ENCODE measurements at regions not wholly inside any gene's neighbourhood (a gene's known extent, or its start where the extent isn't known, plus 50 kb on each side); places are given as distances from the start of the nearest gene placed in this dataset.

DNA sequence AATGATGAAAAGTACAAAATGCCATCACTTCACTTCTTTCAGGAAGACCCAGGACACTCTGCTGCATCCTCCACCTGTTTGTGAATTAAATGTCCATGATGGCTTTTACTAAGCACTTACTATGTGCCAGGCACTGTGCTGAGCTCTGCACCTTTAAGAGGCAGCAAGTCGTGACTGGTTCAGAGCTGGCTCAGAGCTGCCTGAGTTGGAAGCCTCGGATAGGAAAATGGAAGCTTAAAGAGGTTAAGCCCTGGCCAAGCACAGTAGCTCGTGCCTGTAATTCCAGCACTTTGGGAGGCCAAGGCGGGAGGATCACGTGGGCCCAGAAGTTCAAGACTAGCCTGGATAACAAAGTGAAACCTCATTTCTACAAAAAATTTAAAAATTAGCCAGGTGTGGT is 95.6 kb downstream of the SNX5 start:
- H3K4me2 ChIP-seq (ENCODE audit: insufficient read depth, low read length, poor library complexity, severe bottlenecking), result no peak overlapping the region
- WGBS, 2 donors (ENCODE audit: extremely low coverage in 2 of 2, insufficient read length in 2 of 2, insufficient replicate concordance in 1 of 2), result no CpG with 5 or more reads among the region's 5 CpGs

DNA sequence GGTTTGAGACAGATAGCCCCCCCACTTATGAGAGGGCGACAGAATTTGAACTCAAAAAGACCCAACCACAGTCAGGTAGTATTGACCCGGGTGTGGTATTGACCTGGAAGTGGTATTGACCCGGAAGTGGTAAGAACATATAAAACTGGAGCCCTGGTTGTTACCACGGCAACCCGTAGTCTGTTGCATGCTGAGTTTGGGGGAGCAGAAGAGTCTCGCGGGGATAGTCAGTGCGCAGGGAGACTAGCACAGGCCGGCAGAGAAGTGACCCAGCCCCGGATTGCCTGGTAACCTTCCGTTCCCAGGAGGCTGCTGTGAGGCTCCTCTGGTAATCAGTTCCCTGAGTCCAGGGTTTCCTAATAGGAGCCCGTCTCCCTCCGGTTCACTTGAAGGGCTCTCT is 96.2 kb downstream of the SNX5 start:
- Histone ChIP-seq H2BK5ac (ENCODE audit: low read length) (no peak overlapping the region), H2AFZ (ENCODE audit: low read length) (no peak overlapping the region), H3K4ac (ENCODE audit: low read length) (no peak overlapping the region), H3K9me3 (replicated peaks in 1 of 2; ENCODE audit: control insufficient read depth in 2 of 2, insufficient read depth in 1 of 2, low read depth in 1 of 2, low read length in 2 of 2) (no peaks in the 10 kb centered on the region), H3K18ac (ENCODE audit: low read length) (no peak overlapping the region), H3K36me3 (replicated peaks in 1 of 2; ENCODE audit: control insufficient read depth in 2 of 2, insufficient read depth in 2 of 2, low read length in 2 of 2) (no peaks in the 10 kb centered on the region), H3K4me1 (ENCODE audit: control insufficient read depth in 2 of 2, insufficient read depth in 1 of 2, low read depth in 1 of 2, low read length in 2 of 2) (peaks cover 2 to 9% of the 10 kb centered on the region in 2 donors), H2BK12ac (ENCODE audit: low read length) (no peak overlapping the region), H3K79me1 (ENCODE audit: low read depth, low read length) (no peaks in the 10 kb centered on the region), H3K27ac (replicated peaks; ENCODE audit: low read length) (no peak overlapping the region), H2BK120ac (ENCODE audit: low read depth, low read length) (no peak overlapping the region), H3K4me2 (ENCODE audit: insufficient read depth, low read length, poor library complexity, severe bottlenecking) (no peak overlapping the region), H2BK15ac (ENCODE audit: low read length) (no peak overlapping the region), H4K91ac (ENCODE audit: low read depth, low read length, poor library complexity) (no peak overlapping the region), H2AK5ac (ENCODE audit: low read depth, low read length) (no peak overlapping the region), H3K9ac (ENCODE audit: low read depth, low read length, poor library complexity) (no peak overlapping the region), H3K27me3 (ENCODE audit: control insufficient read depth in 3 of 3, insufficient read depth in 3 of 3, low read depth in 1 of 3, low read length in 3 of 3) (peaks cover 0 to 27% (median 0%) of the 10 kb centered on the region in 3 experiments), H3K23ac (ENCODE audit: low read depth, low read length, poor library complexity) (no peak overlapping the region), H3K4me3 (ENCODE audit: low read length in 2 of 2) (no peak overlapping the region), H3K14ac (ENCODE audit: low read length) (no peak overlapping the region), H4K8ac (ENCODE audit: low read depth, low read length) (no peak overlapping the region)
- no CpG with 5 or more reads among the region's 13 CpGs for WGBS, 2 donors (ENCODE audit: extremely low coverage in 2 of 2, insufficient read length in 2 of 2, insufficient replicate concordance in 1 of 2)
- no peak for DNase-seq (ENCODE audit: low spot score)

More for the DNA sequence above, 95.6 kb downstream of the SNX5 start:
- H2BK12ac ChIP-seq (ENCODE audit: low read length), result no peak overlapping the region
- no peak overlapping the region for H3K18ac ChIP-seq (ENCODE audit: low read length)
- H3K79me1 ChIP-seq (ENCODE audit: low read depth, low read length), result no peaks in the 10 kb centered on the region
- no peak overlapping the region for H2BK120ac ChIP-seq (ENCODE audit: low read depth, low read length)
- H2AK5ac ChIP-seq (ENCODE audit: low read depth, low read length), result no peak overlapping the region
- H3K9ac ChIP-seq (ENCODE audit: low read depth, low read length, poor library complexity), result no peak overlapping the region
- no peak overlapping the region for H2BK5ac ChIP-seq (ENCODE audit: low read length)
- H3K36me3 ChIP-seq (replicated peaks in 1 of 2; ENCODE audit: control insufficient read depth in 2 of 2, insufficient read depth in 2 of 2, low read length in 2 of 2), result no peaks in the 10 kb centered on the region
- no peak overlapping the region for H4K91ac ChIP-seq (ENCODE audit: low read depth, low read length, poor library complexity)
- H3K4me3 ChIP-seq (ENCODE audit: low read length in 2 of 2), result no peak overlapping the region
- no peak overlapping the region for H3K4ac ChIP-seq (ENCODE audit: low read length)
- H3K27me3 ChIP-seq (ENCODE audit: control insufficient read depth in 3 of 3, insufficient read depth in 3 of 3, low read depth in 1 of 3, low read length in 3 of 3), result peaks cover 0 to 27% (median 0%) of the 10 kb centered on the region in 3 experiments
- no peak overlapping the region for H3K23ac ChIP-seq (ENCODE audit: low read depth, low read length, poor library complexity)
- no peak overlapping the region for H3K14ac ChIP-seq (ENCODE audit: low read length)
- H4K8ac ChIP-seq (ENCODE audit: low read depth, low read length), result no peak overlapping the region
- no peak overlapping the region for H2BK15ac ChIP-seq (ENCODE audit: low read length)
- no peaks in the 10 kb centered on the region for H3K9me3 ChIP-seq (replicated peaks in 1 of 2; ENCODE audit: control insufficient read depth in 2 of 2, insufficient read depth in 1 of 2, low read depth in 1 of 2, low read length in 2 of 2)
- peaks cover 2 to 9% of the 10 kb centered on the region in 2 donors for H3K4me1 ChIP-seq (ENCODE audit: control insufficient read depth in 2 of 2, insufficient read depth in 1 of 2, low read depth in 1 of 2, low read length in 2 of 2)
- DNase-seq (ENCODE audit: low spot score), result no peak
- H3K27ac ChIP-seq (replicated peaks; ENCODE audit: low read length), result no peak overlapping the region
- H2AFZ ChIP-seq (ENCODE audit: low read length), result no peak overlapping the region

DNA sequence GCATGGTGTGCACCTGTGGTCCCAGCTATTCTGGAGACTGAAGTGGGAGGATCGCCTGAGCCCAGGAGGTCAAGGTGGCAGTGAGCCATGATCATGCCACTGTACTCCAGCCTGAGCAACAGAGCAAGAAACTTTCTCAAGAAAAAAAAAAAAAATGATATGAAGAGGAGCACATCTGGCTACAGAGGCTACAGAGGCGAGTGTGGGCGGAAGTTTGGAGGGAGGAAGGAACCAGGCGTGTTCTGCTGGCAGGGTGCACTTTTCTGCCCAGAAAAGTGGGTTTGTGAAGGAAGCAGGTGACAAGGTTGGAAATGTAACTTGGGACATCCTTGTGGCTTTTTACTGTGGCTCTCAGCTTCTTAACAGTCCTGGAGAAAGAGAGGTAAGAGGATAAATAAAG is 96.7 kb downstream of the SNX5 start:
- H3K27me3 ChIP-seq (ENCODE audit: control insufficient read depth in 3 of 3, insufficient read depth in 3 of 3, low read depth in 1 of 3, low read length in 3 of 3), result peaks cover 0 to 23% (median 0%) of the 10 kb centered on the region in 3 experiments
- H3K14ac ChIP-seq (ENCODE audit: low read length), result no peak overlapping the region
- H3K4me1 ChIP-seq (ENCODE audit: control insufficient read depth in 2 of 2, insufficient read depth in 1 of 2, low read depth in 1 of 2, low read length in 2 of 2), result peaks cover 2 to 9% of the 10 kb centered on the region in 2 donors
- DNase-seq (ENCODE audit: low spot score), result no peak
- WGBS, 2 donors (ENCODE audit: extremely low coverage in 2 of 2, insufficient read length in 2 of 2, insufficient replicate concordance in 1 of 2), result no CpG with 5 or more reads among the region's 4 CpGs
- no peaks in the 10 kb centered on the region for H3K9me3 ChIP-seq (replicated peaks in 1 of 2; ENCODE audit: control insufficient read depth in 2 of 2, insufficient read depth in 1 of 2, low read depth in 1 of 2, low read length in 2 of 2)
- H4K8ac ChIP-seq (ENCODE audit: low read depth, low read length), result no peak overlapping the region
- H3K27ac ChIP-seq (replicated peaks; ENCODE audit: low read length), result no peak overlapping the region
- no peak overlapping the region for H3K4me3 ChIP-seq (ENCODE audit: low read length in 2 of 2)
- no peak overlapping the region for H3K23ac ChIP-seq (ENCODE audit: low read depth, low read length, poor library complexity)
- H2BK15ac ChIP-seq (ENCODE audit: low read length), result no peak overlapping the region
- H3K4me2 ChIP-seq (ENCODE audit: insufficient read depth, low read length, poor library complexity, severe bottlenecking), result no peak overlapping the region
- no peak overlapping the region for H2BK5ac ChIP-seq (ENCODE audit: low read length)
- no peak overlapping the region for H3K9ac ChIP-seq (ENCODE audit: low read depth, low read length, poor library complexity)
- H3K36me3 ChIP-seq (replicated peaks in 1 of 2; ENCODE audit: control insufficient read depth in 2 of 2, insufficient read depth in 2 of 2, low read length in 2 of 2), result no peaks in the 10 kb centered on the region
- no peak overlapping the region for H2BK120ac ChIP-seq (ENCODE audit: low read depth, low read length)
- no peak overlapping the region for H4K91ac ChIP-seq (ENCODE audit: low read depth, low read length, poor library complexity)
- H3K4ac ChIP-seq (ENCODE audit: low read length), result no peak overlapping the region
- no peak overlapping the region for H3K18ac ChIP-seq (ENCODE audit: low read length)
- no peak overlapping the region for H2AK5ac ChIP-seq (ENCODE audit: low read depth, low read length)
- no peak overlapping the region for H2AFZ ChIP-seq (ENCODE audit: low read length)
- H2BK12ac ChIP-seq (ENCODE audit: low read length), result no peak overlapping the region
- H3K79me1 ChIP-seq (ENCODE audit: low read depth, low read length), result no peaks in the 10 kb centered on the region

DNA sequence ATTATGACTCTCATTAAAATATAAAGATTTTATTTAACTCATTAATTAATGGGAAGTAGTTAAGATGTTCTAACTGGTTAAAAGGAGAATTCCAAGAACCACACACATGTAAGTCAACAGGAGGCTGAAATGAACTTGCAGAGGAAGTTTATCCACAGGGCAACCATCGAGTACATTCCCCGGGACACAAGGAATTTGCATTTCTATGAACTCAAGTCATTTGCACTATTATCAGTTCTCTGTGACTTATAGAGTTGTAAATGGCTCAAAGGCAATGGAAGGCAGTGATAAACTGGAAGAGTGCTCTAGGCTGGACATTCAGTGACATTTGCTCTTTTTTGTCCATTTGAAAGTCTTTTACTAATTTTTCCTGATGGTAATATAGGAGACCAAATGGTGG is 97.4 kb downstream of the SNX5 start:
- no peak overlapping the region for H2BK15ac ChIP-seq (ENCODE audit: low read length)
- no peak overlapping the region for H2AK5ac ChIP-seq (ENCODE audit: low read depth, low read length)
- H3K4ac ChIP-seq (ENCODE audit: low read length), result no peak overlapping the region
- H3K9ac ChIP-seq (ENCODE audit: low read depth, low read length, poor library complexity), result no peak overlapping the region
- H3K4me2 ChIP-seq (ENCODE audit: insufficient read depth, low read length, poor library complexity, severe bottlenecking), result no peak overlapping the region
- no peak for DNase-seq (ENCODE audit: low spot score)
- H3K4me1 ChIP-seq (ENCODE audit: control insufficient read depth in 2 of 2, insufficient read depth in 1 of 2, low read depth in 1 of 2, low read length in 2 of 2), result peaks cover 2 to 9% of the 10 kb centered on the region in 2 donors
- no peak overlapping the region for H2AFZ ChIP-seq (ENCODE audit: low read length)
- H2BK12ac ChIP-seq (ENCODE audit: low read length), result no peak overlapping the region
- no peaks in the 10 kb centered on the region for H3K36me3 ChIP-seq (replicated peaks in 1 of 2; ENCODE audit: control insufficient read depth in 2 of 2, insufficient read depth in 2 of 2, low read length in 2 of 2)
- no peak overlapping the region for H2BK120ac ChIP-seq (ENCODE audit: low read depth, low read length)
- H3K14ac ChIP-seq (ENCODE audit: low read length), result no peak overlapping the region
- no peak overlapping the region for H4K8ac ChIP-seq (ENCODE audit: low read depth, low read length)
- WGBS, 2 donors (ENCODE audit: extremely low coverage in 2 of 2, insufficient read length in 2 of 2, insufficient replicate concordance in 1 of 2), result no CpG with 5 or more reads among the region's 2 CpGs
- no peak overlapping the region for H3K27ac ChIP-seq (replicated peaks; ENCODE audit: low read length)
- no peak overlapping the region for H3K4me3 ChIP-seq (ENCODE audit: low read length in 2 of 2)
- H3K23ac ChIP-seq (ENCODE audit: low read depth, low read length, poor library complexity), result no peak overlapping the region
- no peak overlapping the region for H4K91ac ChIP-seq (ENCODE audit: low read depth, low read length, poor library complexity)
- H3K18ac ChIP-seq (ENCODE audit: low read length), result no peak overlapping the region
- H2BK5ac ChIP-seq (ENCODE audit: low read length), result no peak overlapping the region
- no peaks in the 10 kb centered on the region for H3K79me1 ChIP-seq (ENCODE audit: low read depth, low read length)
- no peaks in the 10 kb centered on the region for H3K9me3 ChIP-seq (replicated peaks in 1 of 2; ENCODE audit: control insufficient read depth in 2 of 2, insufficient read depth in 1 of 2, low read depth in 1 of 2, low read length in 2 of 2)
- peaks cover 0 to 18% (median 0%) of the 10 kb centered on the region in 3 experiments for H3K27me3 ChIP-seq (ENCODE audit: control insufficient read depth in 3 of 3, insufficient read depth in 3 of 3, low read depth in 1 of 3, low read length in 3 of 3)

Measured in neuronal stem cell (in vitro differentiated cells).